NCI-H345 treated with DMSO at 0.1 percent for 48 hours (cell line): ENCODE measurements at regions not wholly inside any gene's neighbourhood (a gene's known extent, or its start where the extent isn't known, plus 50 kb on each side); places are given as distances from the start of the nearest gene placed in this dataset.
"Not testable (repeated sequence)": the region's sequence is repeated elsewhere in the genome, so short reads cannot be mapped to it uniquely, and the experiment has no call there.

Experiments
- DNase-seq: peaks from one replicate; lab custom pipeline; 2025; ENCODE audit not compliant: unreplicated experiment; lab: John Stamatoyannopoulos, UW

DNA sequence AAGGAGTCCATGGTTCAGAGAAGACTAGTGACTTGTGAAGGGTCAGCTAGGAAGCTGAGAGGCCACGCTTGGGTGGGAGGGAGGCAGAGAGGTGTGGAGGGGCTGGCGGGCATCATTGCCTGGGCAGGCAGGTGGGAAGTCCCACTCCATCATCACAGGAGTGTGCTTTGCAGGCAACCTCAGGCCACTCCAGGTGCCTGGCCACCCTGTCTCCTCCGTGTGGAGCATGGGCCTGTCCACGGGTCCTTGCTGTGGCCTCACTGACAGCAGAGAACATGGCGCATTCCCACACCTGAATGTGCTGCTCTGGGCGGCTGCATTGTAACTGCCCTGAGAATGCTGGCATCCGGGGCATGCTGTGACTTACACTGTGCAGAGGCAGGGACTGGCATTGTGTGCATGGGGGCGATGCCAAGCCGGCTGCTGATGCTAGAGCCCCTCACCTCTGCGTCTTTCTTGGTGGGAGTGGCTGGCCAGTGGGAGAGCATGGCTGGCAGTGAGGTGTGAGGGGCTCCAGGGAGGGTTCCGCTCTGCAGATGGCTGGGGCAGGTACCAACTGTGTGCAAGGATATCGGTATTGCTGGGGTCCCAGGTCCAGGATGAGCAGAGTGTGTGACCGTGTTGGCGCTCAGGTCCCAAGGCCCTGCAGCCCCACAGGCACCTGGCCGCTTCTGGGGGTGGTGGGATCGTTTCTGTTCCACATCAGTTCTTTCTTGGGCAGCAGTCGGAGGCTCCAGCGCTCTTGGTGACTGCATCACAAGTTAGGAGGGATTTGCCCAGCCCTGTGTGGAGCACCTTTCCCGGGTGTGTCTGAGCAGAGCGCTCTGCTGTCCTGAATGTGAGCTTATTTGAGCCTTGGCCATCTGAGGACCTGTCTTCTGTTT lies 94.8 kb downstream of the NPIPB11 start:
- no peak for DNase-seq

DNA sequence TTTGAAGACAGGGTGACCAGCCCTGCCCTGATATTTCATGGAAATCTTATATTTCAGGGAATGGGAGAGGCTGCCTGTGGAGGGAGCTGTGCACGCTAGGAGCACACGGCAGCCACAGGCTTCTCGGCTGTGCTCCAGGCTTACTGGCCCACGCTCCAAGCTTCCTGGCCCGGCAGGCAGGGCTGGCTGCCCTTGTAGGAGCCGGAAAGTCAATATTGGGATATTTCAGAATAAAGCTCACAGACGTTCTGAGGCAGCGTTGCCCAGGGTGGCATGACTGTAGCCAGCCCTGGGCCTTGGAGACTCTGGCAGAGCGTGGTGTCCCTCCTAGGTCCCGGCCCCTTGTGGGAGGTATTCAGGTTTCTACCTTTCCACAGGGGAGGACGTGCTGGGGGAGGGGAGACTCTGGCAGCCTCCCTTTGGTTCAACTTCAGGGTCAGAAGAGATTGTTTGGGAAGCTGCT lies 95.6 kb downstream of the NPIPB11 start:
- no peak for DNase-seq

DNA sequence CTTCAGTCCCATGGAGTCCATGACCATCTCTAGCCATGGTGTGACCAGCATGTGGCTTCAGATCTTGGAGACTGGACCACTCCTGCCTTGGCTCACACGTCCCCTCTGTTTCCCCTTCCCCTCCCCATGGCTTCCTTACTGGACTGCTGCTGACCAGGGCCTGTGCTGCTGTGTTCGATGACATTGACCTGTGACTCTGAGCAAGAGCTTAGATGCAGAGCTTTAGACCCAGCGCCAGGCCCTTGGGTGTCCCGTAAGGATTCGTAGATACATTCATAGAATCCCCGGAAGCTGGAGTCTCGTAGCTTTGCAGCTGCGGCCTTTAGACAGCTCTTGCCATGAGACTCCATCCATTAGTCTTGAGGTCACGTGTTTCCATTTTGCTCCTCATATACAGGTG lies 96.3 kb downstream of the NPIPB11 start:
- not testable (repeated sequence) for DNase-seq

DNA sequence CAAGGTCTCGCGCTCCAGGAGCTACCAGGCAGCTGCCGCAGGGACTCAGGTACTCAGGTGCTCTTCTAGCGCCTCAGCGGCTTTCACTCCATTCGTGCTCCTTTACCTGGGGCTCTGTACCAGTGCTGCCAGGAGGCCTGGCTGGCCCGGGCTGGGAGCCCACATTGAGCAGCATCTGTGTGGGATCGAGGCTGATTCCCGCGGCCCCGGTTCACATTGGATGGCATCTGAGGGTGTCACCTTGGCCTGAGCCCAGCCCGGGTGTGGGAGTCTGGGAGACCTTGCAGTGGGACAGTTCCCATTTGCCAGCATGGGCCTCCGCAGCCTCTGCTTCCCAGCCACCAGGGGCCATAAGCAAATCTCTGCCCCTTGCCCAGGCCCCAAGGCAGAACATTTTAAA lies 96.9 kb downstream of the NPIPB11 start:
- DNase-seq = not testable (repeated sequence)

DNA sequence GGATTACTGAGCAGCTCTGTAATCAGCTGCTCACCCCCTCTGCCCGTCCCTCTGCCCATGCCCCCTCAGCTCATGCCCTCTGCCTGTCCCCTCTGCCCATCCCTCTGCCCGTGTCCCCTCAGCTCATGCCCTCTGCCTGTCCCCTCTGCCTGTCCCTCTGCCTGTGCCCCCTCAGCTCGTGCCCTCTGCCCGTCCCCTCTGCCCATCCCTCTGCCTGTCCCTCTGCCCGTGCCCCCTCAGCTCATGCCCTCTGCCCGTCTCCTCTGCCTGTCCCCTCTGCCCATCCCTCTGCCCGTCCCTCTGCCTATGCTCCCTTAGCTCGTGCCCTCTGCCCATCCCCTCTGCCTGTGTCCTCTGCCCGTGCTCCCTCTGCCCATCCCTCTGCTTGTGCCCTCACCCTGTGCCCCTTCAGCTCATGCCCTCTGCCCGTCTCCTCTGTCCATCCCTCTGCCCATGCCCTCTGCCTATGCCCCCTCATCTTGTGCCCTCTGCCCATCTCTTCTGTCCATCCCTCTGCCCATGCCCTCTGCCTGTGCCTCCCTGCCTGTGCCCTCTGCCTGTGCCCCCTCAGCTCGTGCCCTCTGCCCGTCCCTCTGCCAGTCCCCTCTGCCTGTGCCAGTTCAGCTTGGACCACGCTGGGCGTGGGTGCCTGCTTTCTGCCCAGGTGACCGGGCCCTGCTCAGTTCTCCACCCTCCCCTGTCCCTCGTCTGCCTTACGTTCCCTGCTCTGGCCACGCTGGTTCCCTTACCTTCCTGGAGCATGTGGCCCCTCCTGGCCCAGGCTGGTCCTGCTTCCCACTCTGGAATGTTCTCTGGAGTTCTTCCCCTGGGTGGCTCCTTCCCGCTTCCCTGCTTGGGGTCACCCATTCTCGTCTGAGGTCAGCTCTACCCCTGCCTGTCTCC lies 97.6 kb downstream of the NPIPB11 start:
- no peak for DNase-seq

DNA sequence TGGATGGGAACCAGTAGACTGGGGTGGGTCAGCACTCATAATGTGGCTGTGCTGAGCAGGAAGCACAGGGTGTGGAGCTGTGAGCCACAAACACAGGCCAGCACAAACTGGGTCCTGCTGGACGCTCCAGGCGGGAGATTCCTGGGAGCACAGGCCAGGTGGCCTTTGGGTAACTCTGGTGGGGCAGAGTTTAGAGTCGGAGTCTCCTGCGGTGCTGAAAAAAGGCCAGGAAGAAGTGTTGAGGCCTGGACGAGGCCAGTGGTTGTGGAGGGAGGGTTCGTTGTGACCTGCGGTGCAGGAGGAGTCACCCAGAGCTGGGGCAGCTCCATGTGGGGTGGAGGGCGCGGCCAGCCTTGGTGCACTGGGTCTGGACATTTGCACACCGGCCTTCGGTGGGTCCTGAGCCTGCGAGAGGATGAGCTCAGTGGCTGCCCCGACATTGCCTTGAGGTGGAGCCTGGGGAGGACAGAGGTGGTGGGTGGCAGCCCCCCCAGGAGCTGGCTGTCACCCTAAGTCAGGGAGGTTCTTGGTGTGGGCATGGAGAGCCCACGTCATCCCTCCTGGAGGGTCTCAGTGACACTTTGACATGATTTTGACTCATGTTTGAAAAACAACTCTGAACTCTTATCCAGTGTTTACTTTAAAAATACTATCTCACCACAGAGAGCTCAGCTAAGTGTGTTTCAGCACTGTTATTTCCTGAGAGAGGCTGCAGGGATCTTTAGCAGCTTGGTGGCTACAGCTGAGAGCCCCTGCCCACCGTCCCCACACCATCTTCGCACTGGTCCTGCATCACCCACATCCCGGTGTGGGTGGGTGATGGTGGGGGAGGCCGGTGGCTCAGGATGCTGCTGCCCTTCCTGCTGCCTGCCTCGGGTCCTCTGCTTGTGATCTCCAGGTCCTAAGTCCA lies 98.7 kb downstream of the NPIPB11 start:
- DNase-seq = no peak

DNA sequence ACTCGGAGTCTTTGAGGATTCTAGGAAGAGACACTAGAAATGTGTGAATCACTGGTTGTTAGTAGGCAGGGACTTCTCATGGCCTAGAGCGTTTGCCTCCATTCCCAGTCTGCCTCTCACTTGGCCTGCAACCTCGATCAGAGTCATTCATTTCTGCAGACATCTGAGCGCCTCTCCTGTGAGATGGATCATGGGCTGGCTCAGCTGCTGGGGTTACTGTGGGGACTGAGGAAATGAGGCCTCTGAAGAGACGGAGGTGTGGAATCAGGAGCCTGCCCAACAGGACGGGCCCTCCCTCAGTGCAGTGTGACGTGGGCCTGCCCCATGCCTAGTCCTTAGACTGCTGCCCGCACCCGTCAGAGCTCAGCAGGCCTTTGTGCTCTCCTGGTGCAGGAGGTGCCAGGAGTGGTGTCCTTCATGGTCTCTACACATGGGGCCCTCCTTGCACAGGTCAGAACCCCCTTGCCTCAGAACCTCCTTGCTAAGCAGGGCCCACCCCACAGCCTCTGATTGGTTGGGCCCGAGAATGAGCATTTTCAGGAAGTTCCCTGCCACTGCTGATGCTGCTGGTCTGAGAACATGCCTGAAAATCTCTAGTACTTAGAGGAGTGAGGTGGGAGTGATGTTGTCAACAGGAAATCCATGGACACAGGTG lies 99.4 kb downstream of the NPIPB11 start:
- DNase-seq = no peak

DNA sequence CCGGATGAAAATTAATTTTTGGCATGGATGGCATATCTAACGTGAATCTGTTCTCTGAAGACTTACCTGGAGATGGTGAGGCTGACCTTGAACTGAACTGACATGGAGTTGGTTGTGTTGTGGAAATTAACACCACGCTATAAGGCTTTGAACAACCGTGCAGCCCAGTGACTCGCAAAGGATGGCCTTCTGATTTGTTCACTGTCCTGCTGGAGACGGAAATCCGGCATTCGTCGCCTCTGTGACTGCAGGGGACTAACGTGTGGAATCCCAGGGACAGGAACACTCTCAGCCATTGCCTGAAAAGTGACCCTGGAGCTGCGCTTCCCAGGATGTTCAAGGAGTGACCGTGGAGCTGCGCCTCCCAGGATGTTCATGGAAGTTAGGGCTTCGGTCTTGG lies 100.3 kb downstream of the NPIPB11 start:
- no peak for DNase-seq

DNA sequence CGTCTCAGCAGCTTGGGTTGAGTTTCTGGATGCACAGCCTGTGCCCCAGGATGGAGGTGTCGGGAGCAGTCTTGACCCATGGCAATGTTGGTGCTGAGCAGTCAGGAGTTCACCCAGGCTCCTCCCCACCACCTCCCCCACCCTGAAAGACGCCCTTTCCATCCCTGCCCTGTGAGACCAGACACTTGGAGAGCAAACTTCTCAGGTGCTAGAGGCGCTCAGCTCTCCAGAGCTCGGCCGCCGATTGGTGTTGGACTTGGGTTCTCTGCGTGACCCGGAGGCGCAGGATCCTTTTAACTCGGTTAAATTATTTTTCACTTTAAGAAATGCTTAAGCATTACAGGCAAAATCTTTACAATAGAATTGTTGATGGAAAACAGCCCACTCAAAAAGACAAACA lies 101.5 kb downstream of the NPIPB11 start:
- DNase-seq = not testable (repeated sequence)

DNA sequence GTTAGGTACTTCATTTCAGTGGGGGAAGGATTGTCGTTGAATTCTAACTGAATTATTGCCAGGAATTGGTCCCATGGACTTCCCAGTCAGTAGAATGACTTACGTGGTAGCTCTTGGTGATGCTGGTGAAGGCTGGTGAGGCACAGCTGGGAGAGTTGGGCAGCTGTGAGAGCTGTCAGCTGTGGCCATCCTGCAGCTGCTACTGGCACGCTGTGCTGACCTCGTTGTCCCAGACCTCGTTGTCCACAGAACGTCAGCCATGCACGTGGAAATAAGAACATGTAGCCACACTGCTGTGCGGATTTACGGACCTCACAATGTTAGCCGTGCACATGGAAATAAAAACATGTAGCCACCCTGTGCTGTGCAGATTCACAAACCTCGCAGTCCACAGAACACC lies 102.3 kb downstream of the NPIPB11 start:
- no peak for DNase-seq

DNA sequence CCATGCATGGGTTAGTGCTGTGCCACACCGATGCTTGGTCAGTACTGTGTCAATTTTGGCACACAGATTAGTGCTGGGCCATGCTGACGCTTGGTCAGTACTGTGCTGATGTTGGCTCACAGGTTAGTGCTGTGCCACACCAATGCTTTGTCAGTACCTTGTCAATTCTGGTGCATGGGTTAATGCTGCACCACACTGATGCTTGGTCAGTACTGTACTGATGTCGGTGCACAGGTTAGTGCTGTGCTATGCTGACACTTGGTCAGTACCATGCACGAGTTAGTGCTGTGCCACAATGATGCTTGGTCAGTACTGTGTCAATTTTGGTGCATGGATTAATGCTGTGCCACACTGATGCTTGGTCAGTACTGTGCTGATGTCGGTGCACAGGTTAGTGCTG lies 103.0 kb downstream of the NPIPB11 start:
- no peak for DNase-seq

DNA sequence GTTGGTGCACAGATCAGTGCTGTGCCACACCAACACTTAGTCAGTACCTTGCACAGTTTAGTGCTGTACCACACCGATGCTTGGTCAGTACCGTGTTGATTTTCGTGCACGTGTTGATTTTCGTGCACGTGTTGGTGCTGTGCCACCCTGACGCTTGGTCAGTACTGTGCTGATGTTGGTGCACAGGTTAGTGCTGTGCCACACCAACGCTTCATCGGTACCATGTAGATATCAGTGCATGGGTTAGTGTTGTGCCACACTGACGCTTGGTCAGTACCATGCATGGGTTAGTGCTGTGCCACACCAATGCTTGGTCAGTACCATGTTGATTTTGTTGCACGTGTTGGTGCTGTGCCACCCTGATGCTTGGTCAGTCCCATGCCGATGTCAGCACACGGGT lies 103.5 kb downstream of the NPIPB11 start:
- DNase-seq = no peak

DNA sequence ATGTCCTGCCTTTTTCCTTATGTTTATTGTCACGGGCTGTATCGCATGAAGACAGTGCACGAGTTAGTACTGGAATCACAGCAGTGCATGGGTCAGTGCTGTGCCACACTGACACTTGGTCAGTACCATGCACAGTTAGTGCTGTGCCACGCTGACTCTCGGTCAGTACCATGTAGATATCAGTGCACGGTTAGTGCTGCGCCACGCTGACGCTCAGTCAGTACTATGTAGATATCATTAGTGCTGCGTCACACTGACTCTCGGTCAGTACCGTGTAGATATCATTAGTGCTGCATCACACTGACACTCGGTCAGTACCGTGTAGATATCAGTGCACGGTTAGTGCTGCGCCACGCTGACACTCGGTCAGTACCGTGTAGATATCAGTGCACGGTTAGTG lies 104.1 kb downstream of the NPIPB11 start:
- not testable (repeated sequence) for DNase-seq

DNA sequence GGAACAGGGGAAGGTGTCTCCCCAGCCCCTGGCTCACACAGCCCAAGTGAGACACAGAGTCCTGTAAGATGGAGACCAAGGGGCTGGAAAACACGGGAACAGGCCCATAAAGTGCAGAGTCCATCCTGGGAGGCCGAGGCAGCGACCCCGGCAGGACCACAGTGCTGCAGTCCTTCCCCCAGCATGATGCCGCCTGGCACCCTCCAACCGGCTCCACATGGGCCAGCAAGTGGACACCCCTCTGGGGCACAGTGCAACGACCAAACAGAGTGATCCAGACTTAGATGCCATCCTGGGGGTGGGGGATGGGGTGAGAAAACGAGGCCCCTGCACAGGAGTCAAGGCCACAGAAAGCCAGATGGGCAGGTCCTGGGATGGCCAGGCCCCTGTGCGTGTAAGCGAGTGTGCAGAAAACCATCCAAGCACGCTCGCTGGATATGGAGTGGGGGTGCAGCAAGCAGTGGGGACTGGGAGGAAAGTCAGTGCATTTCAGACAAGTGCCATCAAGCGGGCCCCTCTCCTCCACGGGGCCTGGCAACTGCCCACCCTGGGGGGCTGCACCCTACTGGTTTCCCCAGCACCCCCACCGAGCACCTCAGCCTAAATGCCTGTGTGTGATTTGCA lies 104.7 kb downstream of the NPIPB11 start:
- DNase-seq = not testable (repeated sequence)

DNA sequence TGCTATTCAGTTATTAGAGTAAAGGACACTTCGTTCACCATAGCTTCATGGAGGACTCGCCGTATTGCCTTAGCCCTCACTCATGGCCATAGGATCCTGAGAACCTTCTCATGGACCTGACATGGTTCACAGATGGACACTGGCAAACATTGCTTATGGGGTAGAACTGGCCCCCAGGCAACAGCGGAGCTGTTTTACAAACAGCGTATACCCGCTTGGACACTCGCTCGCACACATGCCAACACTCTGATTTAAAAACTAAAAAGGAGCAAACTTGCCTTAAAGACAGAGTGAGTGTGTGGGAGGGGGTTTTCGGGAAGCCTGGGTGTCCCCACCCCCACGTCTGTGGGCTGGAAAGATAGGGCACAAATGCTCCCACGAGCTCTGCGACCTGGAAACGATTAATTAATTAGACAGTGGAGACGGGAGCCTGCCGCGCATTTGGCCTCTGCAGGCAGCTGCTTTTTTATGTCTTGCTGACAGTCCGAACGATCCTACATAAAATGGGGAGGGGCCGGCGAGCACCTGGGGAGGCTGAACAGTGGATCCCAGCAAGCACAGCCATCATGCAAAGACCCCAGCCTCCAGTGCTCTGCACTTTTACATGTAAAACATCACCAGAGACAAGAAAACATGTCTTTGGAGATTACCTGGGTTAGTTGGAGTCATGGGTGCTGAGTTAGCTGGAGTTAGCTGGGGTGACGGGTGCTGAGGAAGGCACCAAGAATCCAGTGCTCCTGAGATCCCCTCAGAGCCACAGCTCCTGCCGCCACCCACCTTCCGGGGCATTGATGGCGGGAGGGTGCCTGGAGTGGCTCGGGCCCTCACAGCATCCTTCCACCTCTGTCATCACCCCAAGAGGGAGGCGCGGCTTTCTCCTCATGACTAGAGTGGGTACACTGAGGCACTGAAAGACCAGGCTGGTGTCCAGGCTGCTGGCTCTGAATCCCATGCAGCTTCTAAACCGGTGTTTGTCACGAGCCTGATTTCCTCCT lies 105.7 kb downstream of the NPIPB11 start:
- DNase-seq = not testable (repeated sequence)

DNA sequence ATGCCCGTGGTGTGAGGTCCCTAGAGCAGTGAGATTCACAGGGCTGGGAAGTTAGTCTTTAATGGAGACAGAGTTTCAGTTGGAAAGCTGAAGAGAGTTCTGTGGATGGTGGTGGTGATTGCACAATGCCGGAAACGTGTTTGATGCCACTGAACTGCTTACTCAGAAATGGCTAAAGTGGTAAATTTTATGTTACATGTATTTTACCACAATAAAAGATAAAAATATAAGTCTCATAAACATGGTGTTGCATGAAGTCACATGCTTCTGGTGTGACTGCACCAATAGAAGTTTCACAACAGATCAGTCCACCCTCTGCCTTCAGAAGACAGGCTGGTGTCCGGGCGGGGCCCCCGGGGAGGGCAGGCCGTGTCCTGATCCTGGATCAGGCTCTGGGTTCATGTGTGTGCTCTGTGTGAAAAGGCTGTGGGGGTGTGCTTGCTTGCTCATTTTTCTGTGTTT lies 106.5 kb downstream of the NPIPB11 start:
- not testable (repeated sequence) for DNase-seq

DNA sequence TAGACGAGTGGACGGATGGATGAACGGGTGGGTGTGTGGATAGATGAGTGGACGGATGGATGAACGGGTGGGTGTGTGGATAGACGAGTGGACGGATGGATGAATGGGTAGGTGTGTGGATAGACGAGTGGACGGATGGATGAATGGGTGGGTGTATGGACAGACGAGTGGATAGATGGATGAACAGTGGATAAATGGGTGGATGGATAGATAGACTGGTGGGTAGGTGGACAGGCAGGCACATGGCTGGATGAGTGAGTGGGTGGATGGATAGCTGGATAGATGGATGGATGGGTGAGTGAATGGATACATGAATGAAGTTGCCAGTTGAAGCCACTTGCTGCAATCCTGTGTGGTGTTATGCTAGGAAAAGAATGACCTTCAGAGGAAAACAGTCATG lies 107.5 kb downstream of the NPIPB11 start:
- DNase-seq = not testable (repeated sequence)

DNA sequence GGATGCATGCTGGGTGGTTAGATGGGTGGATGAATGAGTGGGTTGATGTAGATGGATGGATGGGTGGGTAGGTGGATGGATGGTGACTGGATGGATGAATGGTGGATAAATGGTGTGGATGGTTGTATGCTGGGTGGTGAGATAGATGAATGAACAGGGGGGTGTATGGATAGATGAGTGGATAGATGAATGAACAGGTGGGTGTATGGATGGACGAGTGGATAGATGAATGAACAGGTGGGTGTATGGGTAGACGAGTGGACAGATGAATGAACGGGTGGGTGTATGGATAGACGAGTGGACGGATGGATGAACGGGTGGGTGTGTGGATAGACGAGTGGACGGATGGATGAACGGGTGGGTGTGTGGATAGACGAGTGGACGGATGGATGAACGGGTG lies 108.2 kb downstream of the NPIPB11 start:
- not testable (repeated sequence) for DNase-seq

DNA sequence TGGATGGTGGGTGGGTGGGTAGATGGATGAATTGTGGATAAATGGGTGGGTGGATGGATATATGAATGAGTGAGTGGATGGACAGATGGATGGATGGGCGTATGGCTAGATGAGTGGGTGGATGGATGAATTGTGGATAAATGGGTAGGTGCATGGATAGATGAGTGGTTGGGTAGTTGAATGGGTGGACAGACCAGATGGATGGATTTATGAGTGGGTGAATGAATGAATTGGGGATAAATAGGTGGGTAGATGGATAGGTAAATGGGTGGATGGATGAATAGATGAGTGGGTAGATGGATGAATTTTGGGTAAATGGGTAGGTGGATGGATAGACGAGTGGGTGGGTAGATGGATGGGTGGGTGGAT lies 108.7 kb downstream of the NPIPB11 start:
- not testable (repeated sequence) for DNase-seq
